ENCODE measurements at regions not wholly inside any gene's neighbourhood (a gene's known extent, or its start where the extent isn't known, plus 50 kb on each side); places are given as distances from the start of the nearest gene placed in this dataset.
"Not testable (repeated sequence)": the region's sequence is repeated elsewhere in the genome, so short reads cannot be mapped to it uniquely, and the experiment has no call there.

GRCh38 chr13:74747186-74747955, 613.2 kb upstream of the KLF12 start:
- no peak for DNase-seq (ENCODE audit: low read depth in 2 of 3, low spot score in 1 of 3)

- DNase-seq (ENCODE audit: low read depth in 2 of 3, low spot score in 1 of 3): no peak
These were observed 609.8 kb upstream of the KLF12 start for GRCh38 chr13:74743992-74744391.

GRCh38 chr13:74741732-74742131, 607.5 kb upstream of the KLF12 start:
- no peak for DNase-seq (ENCODE audit: low read depth in 2 of 3, low spot score in 1 of 3)

- no peak for DNase-seq (ENCODE audit: low read depth in 2 of 3, low spot score in 1 of 3)
These were observed 598.7 kb upstream of the KLF12 start for GRCh38 chr13:74732736-74733385.

- no peak for DNase-seq (ENCODE audit: low read depth in 2 of 3, low spot score in 1 of 3)
These were observed 597.5 kb upstream of the KLF12 start for GRCh38 chr13:74731731-74732130.

GRCh38 chr13:74730556-74731331, 596.5 kb upstream of the KLF12 start:
- no peak for DNase-seq (ENCODE audit: low read depth in 2 of 3, low spot score in 1 of 3)

- no peak for DNase-seq (ENCODE audit: low read depth in 2 of 3, low spot score in 1 of 3)
These were observed 592.0 kb upstream of the KLF12 start for GRCh38 chr13:74726206-74726605.

GRCh38 chr13:74718232-74718842, 584.1 kb upstream of the KLF12 start:
- not testable (repeated sequence) for DNase-seq (ENCODE audit: low read depth in 2 of 3, low spot score in 1 of 3)

GRCh38 chr13:74715718-74716117, 581.5 kb upstream of the KLF12 start:
- DNase-seq (ENCODE audit: low read depth in 2 of 3, low spot score in 1 of 3): no peak

- DNase-seq (ENCODE audit: low read depth in 2 of 3, low spot score in 1 of 3): no peak
These were observed 575.8 kb upstream of the KLF12 start for GRCh38 chr13:74710006-74710405.

- no peak for DNase-seq (ENCODE audit: low read depth in 2 of 3, low spot score in 1 of 3)
These were observed 575.0 kb upstream of the KLF12 start for GRCh38 chr13:74709226-74709625.

- DNase-seq (ENCODE audit: low read depth in 2 of 3, low spot score in 1 of 3): no peak
These were observed 574.4 kb upstream of the KLF12 start for GRCh38 chr13:74708629-74709028.

- no peak for DNase-seq (ENCODE audit: low read depth in 2 of 3, low spot score in 1 of 3)
These were observed 573.1 kb upstream of the KLF12 start for GRCh38 chr13:74707291-74707690.

- no peak for DNase-seq (ENCODE audit: low read depth in 2 of 3, low spot score in 1 of 3)
These were observed 572.6 kb upstream of the KLF12 start for GRCh38 chr13:74706801-74707200.

- no peak for DNase-seq (ENCODE audit: low read depth in 2 of 3, low spot score in 1 of 3)
These were observed 571.2 kb upstream of the KLF12 start for GRCh38 chr13:74705438-74705837.

GRCh38 chr13:74703855-74704387, 569.7 kb upstream of the KLF12 start:
- DNase-seq (ENCODE audit: low read depth in 2 of 3, low spot score in 1 of 3): no peak

- no peak for DNase-seq (ENCODE audit: low read depth in 2 of 3, low spot score in 1 of 3)
These were observed 562.1 kb upstream of the KLF12 start for GRCh38 chr13:74696148-74696922.

GRCh38 chr13:74695021-74695800, 561.0 kb upstream of the KLF12 start:
- no peak for DNase-seq (ENCODE audit: low read depth in 2 of 3, low spot score in 1 of 3)

GRCh38 chr13:74687442-74688182, 553.4 kb upstream of the KLF12 start:
- no peak for DNase-seq (ENCODE audit: low read depth in 2 of 3, low spot score in 1 of 3)

Data from stimulated activated CD4-positive, alpha-beta T cell treated with anti-CD3 and anti-CD28 coated beads, Interleukin-12 subunit alpha, Interleukin-12 subunit beta, amount 100 ng/mL, for 48 hours (primary cell).